ENCODE measurements at regions not wholly inside any gene's neighbourhood (a gene's known extent, or its start where the extent isn't known, plus 50 kb on each side); places are given as distances from the start of the nearest gene placed in this dataset.

GRCh38 chr5:60512117-60512516, 187.8 kb downstream of the DEPDC1B start:
- TF ChIP-seq, protein P1, sequence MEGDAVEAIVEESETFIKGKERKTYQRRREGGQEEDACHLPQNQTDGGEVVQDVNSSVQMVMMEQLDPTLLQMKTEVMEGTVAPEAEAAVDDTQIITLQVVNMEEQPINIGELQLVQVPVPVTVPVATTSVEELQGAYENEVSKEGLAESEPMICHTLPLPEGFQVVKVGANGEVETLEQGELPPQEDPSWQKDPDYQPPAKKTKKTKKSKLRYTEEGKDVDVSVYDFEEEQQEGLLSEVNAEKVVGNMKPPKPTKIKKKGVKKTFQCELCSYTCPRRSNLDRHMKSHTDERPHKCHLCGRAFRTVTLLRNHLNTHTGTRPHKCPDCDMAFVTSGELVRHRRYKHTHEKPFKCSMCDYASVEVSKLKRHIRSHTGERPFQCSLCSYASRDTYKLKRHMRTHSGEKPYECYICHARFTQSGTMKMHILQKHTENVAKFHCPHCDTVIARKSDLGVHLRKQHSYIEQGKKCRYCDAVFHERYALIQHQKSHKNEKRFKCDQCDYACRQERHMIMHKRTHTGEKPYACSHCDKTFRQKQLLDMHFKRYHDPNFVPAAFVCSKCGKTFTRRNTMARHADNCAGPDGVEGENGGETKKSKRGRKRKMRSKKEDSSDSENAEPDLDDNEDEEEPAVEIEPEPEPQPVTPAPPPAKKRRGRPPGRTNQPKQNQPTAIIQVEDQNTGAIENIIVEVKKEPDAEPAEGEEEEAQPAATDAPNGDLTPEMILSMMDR (IDR thresholded peaks at IDR 0.05): no peak
- TF ChIP-seq POLR2A (IDR thresholded peaks at IDR 0.05): no peak
